GM12873 (cell line): ENCODE measurements at regions not wholly inside any gene's neighbourhood (a gene's known extent, or its start where the extent isn't known, plus 50 kb on each side); places are given as distances from the start of the nearest gene placed in this dataset.

Source experiments
- TF ChIP-seq, protein P1 (sequence below): IDR thresholded peaks from 2 replicates; pipeline ENCODE4 v1.5.1; 2012; ENCODE audit warnings: low read depth, mild to moderate bottlenecking, moderate library complexity, low read length, control low read depth; ENCODE audit not compliant: insufficient read depth; ENCODE audit errors: missing control alignments

DNA sequence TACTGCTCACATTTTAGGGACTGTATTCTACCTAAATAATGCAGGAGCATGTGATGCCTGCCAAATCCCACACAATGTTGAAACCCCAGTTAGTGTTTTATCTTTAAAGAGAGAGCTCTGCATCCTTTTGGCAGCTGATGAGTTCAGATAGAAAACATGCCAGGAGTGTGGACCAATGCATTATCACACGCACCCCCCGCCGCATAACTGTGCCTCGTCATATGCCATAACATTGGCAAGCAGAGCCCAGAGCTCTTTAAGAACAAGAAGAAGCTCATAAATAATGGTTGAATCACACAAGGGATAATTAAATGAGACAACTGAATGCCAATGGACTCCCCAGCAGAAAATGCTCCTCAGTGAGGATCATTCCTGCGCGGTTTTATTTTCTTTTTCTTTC is 52.8 kb upstream of the RORB start:
- TF ChIP-seq, protein P1, sequence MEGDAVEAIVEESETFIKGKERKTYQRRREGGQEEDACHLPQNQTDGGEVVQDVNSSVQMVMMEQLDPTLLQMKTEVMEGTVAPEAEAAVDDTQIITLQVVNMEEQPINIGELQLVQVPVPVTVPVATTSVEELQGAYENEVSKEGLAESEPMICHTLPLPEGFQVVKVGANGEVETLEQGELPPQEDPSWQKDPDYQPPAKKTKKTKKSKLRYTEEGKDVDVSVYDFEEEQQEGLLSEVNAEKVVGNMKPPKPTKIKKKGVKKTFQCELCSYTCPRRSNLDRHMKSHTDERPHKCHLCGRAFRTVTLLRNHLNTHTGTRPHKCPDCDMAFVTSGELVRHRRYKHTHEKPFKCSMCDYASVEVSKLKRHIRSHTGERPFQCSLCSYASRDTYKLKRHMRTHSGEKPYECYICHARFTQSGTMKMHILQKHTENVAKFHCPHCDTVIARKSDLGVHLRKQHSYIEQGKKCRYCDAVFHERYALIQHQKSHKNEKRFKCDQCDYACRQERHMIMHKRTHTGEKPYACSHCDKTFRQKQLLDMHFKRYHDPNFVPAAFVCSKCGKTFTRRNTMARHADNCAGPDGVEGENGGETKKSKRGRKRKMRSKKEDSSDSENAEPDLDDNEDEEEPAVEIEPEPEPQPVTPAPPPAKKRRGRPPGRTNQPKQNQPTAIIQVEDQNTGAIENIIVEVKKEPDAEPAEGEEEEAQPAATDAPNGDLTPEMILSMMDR: no peak
